PC-3 (cell line): ENCODE measurements at regions not wholly inside any gene's neighbourhood (a gene's known extent, or its start where the extent isn't known, plus 50 kb on each side); places are given as distances from the start of the nearest gene placed in this dataset.

ENCODE experiments used
- ATAC-seq: fragments of 200-7000 bp; cut with Tn5 transposase; 2 replicates; pipeline ENCODE4 v1.9.1; 2020; ENCODE audit warnings: mild to moderate bottlenecking, moderate library complexity
- BruUV-seq: library from RNA; stranded (reverse); fragments of 400-500 nt; replicated peaks from 2 replicates; lab custom pipeline; 2021; lab: Mats Ljungman, UMichigan
- CTCF ChIA-PET: fragments of 300-600 bp; sonication (Branson Sonifier 250); formaldehyde crosslinking; loops from one replicate; lab custom pipeline; 2022; ENCODE audit warnings: antibody characterized with exemption; lab: Charles Lee
- POLR2A ChIA-PET: fragments of 300-600 bp; sonication (Branson Sonifier 250); formaldehyde crosslinking; loops from one replicate; lab custom pipeline; 2022; ENCODE audit warnings: antibody characterized with exemption; ENCODE audit not compliant: unreplicated experiment; lab: Charles Lee
- DNase-seq: peaks from one replicate; pipeline ENCODE4 v3.0.0-alpha.2; 2015
- H2AFZ ChIP-seq: fragments of 300-600 bp; sonication (generic); 2 replicates; pipeline ENCODE4 v1.6.0; 2016; ENCODE audit warnings: antibody characterized with exemption, low read length
- H3F3A ChIP-seq: fragments of 300-600 bp; sonication (generic); one replicate; pipeline ENCODE4 v1.6.0; 2017; ENCODE audit warnings: antibody characterized with exemption, low read length, control low read depth, mild to moderate bottlenecking; ENCODE audit not compliant: unreplicated experiment
- H3K27ac ChIP-seq: fragments of 300-600 bp; sonication (generic); 2 replicates; pipeline ENCODE4 v1.5.1; 2016; ENCODE audit warnings: mild to moderate bottlenecking, low read length
- H3K27me3 ChIP-seq: fragments of 300-600 bp; sonication (generic); 2 replicates; pipeline ENCODE4 v1.6.1; 2016; ENCODE audit warnings: low read length, mixed read lengths
- H3K36me3 ChIP-seq: fragments of 300-600 bp; sonication (generic); 2 replicates; pipeline ENCODE4 v1.6.1; 2016; ENCODE audit warnings: low read depth, mixed run types, low read length, mixed read lengths
- H3K4me1 ChIP-seq: fragments of 300-600 bp; sonication (generic); 2 replicates; pipeline ENCODE4 v1.5.1; 2016; ENCODE audit warnings: low read length; ENCODE audit not compliant: insufficient read depth
- H3K4me2 ChIP-seq: fragments of 300-600 bp; sonication (generic); 2 replicates; pipeline ENCODE4 v1.6.0; 2016; ENCODE audit warnings: low read length
- H3K4me3 ChIP-seq: fragments of 300-600 bp; sonication (generic); 2 replicates; pipeline ENCODE4 v1.5.1; 2016; ENCODE audit warnings: mild to moderate bottlenecking, low read length, mixed read lengths
- H3K79me2 ChIP-seq: fragments of 300-600 bp; sonication (generic); 2 replicates; pipeline ENCODE4 v1.6.1; 2017; ENCODE audit warnings: low read length, mixed read lengths
- H3K9ac ChIP-seq: fragments of 300-600 bp; sonication (generic); 2 replicates; pipeline ENCODE4 v1.6.0; 2016; ENCODE audit warnings: mild to moderate bottlenecking, low read length
- H3K9me2 ChIP-seq: fragments of 300-600 bp; sonication (generic); replicated peaks from 2 replicates; pipeline ENCODE4 v1.6.1; 2016; ENCODE audit warnings: mixed run types, low read length, mixed read lengths
- H3K9me3 ChIP-seq: fragments of 300-600 bp; sonication (generic); 2 replicates; pipeline ENCODE4 v1.6.1; 2016; ENCODE audit warnings: low read length, mixed read lengths
- H4K20me1 ChIP-seq: fragments of 300-600 bp; sonication (generic); 2 replicates; pipeline ENCODE4 v1.6.1; 2016; ENCODE audit warnings: low read length, mixed read lengths
- EZH2 ChIP-seq: fragments of 300-600 bp; sonication (generic); IDR thresholded peaks from one replicate; pipeline ENCODE4 v1.6.1; 2017; ENCODE audit warnings: antibody characterized with exemption, mild to moderate bottlenecking, low read length; ENCODE audit not compliant: unreplicated experiment
- EZH2phosphoT487 ChIP-seq: fragments of 300-600 bp; sonication (generic); IDR thresholded peaks from 2 replicates; pipeline ENCODE4 v1.6.1; 2018; ENCODE audit warnings: mild to moderate bottlenecking, antibody characterized with exemption, low read length, borderline replicate concordance
- intact Hi-C: fragments of 100-400 bp; cut with micrococcal nuclease; formaldehyde crosslinking; loops from 2 replicates; pipeline ENCODE4 v1.9.0; 2023
- TF ChIP-seq, protein P1 (sequence below): fragments of 300-600 bp; sonication (generic); conservative IDR thresholded peaks from 2 replicates; pipeline ENCODE4 v1.5.1; 2017; ENCODE audit warnings: antibody characterized with exemption, low read depth, mild to moderate bottlenecking, low read length

DNA sequence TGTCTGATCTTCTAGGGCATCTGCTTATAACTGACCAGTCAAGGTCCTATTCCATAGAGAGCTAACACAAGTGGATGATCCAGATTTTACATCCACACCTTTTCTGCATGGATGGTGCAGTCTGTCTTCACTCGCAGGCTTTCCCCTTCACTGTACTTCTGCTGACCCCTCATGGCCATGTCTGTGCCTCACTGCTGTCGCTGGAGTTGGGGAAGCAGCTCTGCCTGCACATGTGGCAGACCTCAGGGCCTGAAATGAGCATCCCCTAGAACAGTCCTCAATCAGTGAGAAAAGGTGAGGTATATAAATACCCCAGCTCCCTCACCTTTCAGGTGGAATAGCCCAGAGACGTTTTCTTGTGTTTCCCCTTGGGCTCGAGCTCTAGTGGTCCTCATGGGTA is 233.8 kb downstream of the ANKRD36B start:
- Histone ChIP-seq H3K36me3 (no peaks in the 10 kb centered on the region), H3K79me2 (no peaks in the 10 kb centered on the region), H3F3A (no peaks in the 10 kb centered on the region), H3K4me2 (no peak overlapping the region), H3K9ac (no peak overlapping the region), H3K9me2 (no peaks in the 10 kb centered on the region), H3K27ac (no peak overlapping the region), H4K20me1 (no peaks in the 10 kb centered on the region), H3K9me3 (no peaks in the 10 kb centered on the region), H2AFZ (no peak overlapping the region), H3K27me3 (peaks cover 80% of the 10 kb centered on the region), H3K4me1 (no peaks in the 10 kb centered on the region), H3K4me3 (no peak overlapping the region)
- no peak for TF ChIP-seq EZH2phosphoT487
- TF ChIP-seq, protein P1, sequence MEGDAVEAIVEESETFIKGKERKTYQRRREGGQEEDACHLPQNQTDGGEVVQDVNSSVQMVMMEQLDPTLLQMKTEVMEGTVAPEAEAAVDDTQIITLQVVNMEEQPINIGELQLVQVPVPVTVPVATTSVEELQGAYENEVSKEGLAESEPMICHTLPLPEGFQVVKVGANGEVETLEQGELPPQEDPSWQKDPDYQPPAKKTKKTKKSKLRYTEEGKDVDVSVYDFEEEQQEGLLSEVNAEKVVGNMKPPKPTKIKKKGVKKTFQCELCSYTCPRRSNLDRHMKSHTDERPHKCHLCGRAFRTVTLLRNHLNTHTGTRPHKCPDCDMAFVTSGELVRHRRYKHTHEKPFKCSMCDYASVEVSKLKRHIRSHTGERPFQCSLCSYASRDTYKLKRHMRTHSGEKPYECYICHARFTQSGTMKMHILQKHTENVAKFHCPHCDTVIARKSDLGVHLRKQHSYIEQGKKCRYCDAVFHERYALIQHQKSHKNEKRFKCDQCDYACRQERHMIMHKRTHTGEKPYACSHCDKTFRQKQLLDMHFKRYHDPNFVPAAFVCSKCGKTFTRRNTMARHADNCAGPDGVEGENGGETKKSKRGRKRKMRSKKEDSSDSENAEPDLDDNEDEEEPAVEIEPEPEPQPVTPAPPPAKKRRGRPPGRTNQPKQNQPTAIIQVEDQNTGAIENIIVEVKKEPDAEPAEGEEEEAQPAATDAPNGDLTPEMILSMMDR: peak; percentile 15; the same call in 1 of the 2 replicates
- intact Hi-C loops: no loop called here
- ChIA-PET CTCF (no interaction called here), POLR2A (no interaction called here)
- BruUV-seq: no TSS peak
- DNase-seq: peak; percentile 14
- ATAC-seq: peak; percentile 40

DNA sequence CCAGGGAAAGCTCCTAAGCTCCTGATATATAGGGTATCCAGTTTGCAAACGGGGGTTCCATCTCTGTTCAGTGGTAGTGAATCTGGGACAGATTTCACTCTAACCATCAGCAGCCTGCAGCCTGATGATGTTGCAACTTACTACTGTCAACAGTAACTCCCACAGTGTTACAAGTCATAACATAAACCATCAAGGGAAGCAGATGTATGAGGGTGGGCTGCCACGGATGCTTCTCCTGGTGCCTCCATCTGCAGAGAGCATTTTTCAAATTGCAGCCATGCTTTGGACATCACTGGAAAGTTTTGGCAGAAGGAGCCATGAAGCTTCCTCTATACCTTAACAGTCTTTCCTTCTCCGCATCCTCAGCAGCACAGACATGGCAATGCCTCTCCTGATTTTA is 234.5 kb downstream of the ANKRD36B start:
- POLR2A ChIA-PET: no interaction called here
- no peaks in the 10 kb centered on the region for H3K9me2 ChIP-seq
- no peak for ATAC-seq
- H3K4me3 ChIP-seq: no peak overlapping the region
- peaks cover 81% of the 10 kb centered on the region for H3K27me3 ChIP-seq
- no peaks in the 10 kb centered on the region for H3K9me3 ChIP-seq
- BruUV-seq: no TSS peak
- H2AFZ ChIP-seq: no peak overlapping the region
- H3K79me2 ChIP-seq: no peaks in the 10 kb centered on the region
- H3K9ac ChIP-seq: no peak overlapping the region
- DNase-seq: no peak
- no peak overlapping the region for H3K27ac ChIP-seq
- intact Hi-C loops: no loop called here
- no peak overlapping the region for H3K4me2 ChIP-seq
- no peaks in the 10 kb centered on the region for H3F3A ChIP-seq
- no peaks in the 10 kb centered on the region for H3K36me3 ChIP-seq
- no peaks in the 10 kb centered on the region for H4K20me1 ChIP-seq
- TF ChIP-seq, protein P1: no peak
- TF ChIP-seq EZH2phosphoT487 (no peak), EZH2 (no peak)
- no peaks in the 10 kb centered on the region for H3K4me1 ChIP-seq
- CTCF ChIA-PET: no interaction called here

DNA sequence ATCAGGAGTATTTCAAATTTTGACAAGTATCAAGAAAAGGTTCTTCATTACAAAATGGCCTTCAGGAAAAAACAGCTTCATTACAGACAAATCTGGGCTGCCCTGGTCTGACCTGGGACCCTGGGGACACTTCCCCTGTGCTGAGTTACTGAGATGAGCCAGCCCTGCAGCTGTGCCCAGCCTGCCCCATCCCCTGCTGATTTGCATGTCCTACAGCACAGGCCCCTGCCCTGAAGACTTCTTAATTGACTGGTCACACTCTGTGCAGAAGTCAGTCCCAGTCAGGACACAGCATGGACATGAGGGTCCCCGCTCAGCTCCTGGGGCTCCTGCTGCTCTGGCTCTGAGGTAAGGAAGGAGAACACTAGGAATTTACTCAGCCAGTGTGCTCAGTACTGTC is 235.1 kb downstream of the ANKRD36B start:
- H2AFZ ChIP-seq: no peak overlapping the region
- H3K27ac ChIP-seq: no peak overlapping the region
- no peak overlapping the region for H3K9ac ChIP-seq
- intact Hi-C loops: no loop called here
- no peaks in the 10 kb centered on the region for H3K9me3 ChIP-seq
- H4K20me1 ChIP-seq: no peaks in the 10 kb centered on the region
- TF ChIP-seq, protein P1: no peak
- no peak for TF ChIP-seq EZH2phosphoT487
- TF ChIP-seq EZH2: no peak
- no peak for DNase-seq
- H3K4me3 ChIP-seq: no peak overlapping the region
- H3K79me2 ChIP-seq: no peaks in the 10 kb centered on the region
- H3K36me3 ChIP-seq: no peaks in the 10 kb centered on the region
- H3K4me2 ChIP-seq: no peak overlapping the region
- ChIA-PET POLR2A (no interaction called here), CTCF (no interaction called here)
- no peak for ATAC-seq
- H3K27me3 ChIP-seq: peaks cover 87% of the 10 kb centered on the region
- no peaks in the 10 kb centered on the region for H3F3A ChIP-seq
- no peaks in the 10 kb centered on the region for H3K9me2 ChIP-seq
- BruUV-seq: no TSS peak
- no peaks in the 10 kb centered on the region for H3K4me1 ChIP-seq
